ENCODE measurements at regions not wholly inside any gene's neighbourhood (a gene's known extent, or its start where the extent isn't known, plus 50 kb on each side); places are given as distances from the start of the nearest gene placed in this dataset.
A peak's percentile ranks its signal among the peaks of the same experiment; 100 is the strongest.
"Not testable (repeated sequence)": the region's sequence is repeated elsewhere in the genome, so short reads cannot be mapped to it uniquely, and the experiment has no call there.

DNA sequence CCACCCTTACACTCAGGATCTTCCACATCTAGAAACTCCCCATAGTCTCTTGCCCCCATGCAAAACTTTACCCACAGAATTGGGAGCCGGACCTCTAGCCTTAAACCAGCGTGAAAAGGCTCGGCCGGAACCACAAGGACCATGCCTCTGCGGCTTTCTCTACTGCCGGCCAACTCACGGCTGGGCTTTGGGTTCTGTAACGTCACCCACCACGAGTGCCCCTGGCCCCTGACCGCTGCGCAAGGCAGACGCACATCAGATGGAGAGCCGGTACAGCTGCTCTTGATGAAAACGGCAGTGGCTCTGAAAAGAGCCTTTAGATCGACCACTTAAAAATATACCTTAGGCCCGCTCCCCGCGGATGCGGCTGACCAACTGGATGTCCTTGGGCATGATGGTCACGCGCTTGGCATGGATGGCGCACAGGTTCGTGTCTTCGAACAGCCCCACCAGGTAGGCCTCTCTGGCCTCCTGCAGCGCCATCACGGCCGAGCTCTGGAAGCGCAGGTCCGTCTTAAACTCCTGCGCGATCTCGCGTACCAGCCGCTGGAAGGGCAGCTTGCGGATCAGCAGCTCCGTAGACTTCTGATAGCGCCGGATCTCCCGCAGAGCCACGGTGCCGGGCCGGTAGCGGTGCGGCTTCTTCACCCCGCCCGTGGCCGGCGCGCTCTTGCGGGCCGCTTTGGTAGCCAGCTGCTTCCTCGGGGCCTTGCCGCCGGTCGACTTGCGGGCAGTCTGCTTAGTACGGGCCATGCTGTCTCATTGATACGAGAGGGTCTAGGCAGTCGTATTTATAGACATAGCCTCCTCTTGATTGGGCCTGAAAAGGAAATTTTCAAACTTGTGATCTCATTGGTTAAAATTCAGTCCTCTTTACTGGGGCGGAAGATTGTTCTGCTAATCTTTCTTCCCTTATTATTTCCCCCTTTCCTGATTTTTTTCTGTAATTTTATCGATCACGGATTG is 66.3 kb downstream of the FAM72C start:
- peak in 1 of 3 experiments; percentile 11 for DNase-seq (ENCODE audit: low read depth in 3 of 3)

- not testable (repeated sequence) for DNase-seq (ENCODE audit: low read depth in 3 of 3)
Measured at GRCh38 chr1:143904622-143904979, 67.2 kb downstream of the FAM72C start.

DNA sequence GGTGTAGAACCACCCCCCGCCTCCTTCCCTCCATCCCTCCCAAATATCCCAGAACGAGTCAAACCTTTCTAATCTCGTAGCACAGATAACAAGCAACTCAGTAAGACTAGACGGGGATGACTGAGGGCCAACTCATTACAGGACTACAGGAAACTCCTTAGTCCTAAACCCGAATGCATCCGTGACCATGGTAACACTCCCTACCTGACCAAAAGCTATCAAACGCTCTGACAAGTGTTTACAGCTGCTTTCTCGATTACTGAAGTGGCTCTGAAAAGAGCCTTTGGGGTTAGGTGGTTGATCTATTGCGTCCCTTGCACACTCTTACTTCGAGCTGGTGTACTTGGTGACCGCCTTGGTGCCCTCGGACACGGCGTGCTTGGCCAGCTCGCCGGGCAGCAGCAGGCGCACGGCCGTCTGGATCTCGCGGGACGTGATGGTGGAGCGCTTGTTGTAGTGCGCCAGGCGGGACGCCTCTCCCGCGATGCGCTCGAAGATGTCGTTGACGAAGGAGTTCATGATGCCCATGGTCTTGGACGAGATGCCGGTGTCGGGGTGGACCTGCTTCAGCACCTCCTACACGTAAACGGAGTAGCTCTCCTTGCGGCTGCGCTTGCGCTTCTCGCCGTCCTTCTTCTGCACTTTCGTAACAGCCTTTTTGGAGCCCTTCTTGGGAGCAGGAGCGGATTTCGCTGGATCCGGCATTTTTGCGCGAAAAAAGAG is 67.7 kb downstream of the FAM72C start:
- DNase-seq (ENCODE audit: low read depth in 3 of 3): not testable (repeated sequence)

DNA sequence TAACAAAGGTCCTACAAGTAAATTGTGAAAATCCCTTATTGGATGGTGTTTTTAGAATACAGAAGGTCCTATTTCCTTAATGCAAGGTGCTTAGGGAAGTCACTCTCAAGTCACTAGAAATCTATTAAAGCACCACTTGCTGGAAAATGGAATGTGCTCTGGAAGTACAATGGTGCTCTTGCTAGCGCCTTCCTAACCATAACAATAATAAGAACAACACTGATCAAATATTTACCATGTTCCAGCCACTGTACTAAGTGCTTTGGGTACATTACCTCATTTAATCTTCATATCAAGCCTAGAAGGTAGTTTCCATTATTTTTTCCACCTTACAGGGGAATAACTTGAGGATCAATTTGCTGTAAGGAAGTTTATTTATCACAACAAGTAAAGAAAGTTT is 75.4 kb downstream of the FAM72C start:
- not testable (repeated sequence) for DNase-seq (ENCODE audit: low read depth in 3 of 3)

DNA sequence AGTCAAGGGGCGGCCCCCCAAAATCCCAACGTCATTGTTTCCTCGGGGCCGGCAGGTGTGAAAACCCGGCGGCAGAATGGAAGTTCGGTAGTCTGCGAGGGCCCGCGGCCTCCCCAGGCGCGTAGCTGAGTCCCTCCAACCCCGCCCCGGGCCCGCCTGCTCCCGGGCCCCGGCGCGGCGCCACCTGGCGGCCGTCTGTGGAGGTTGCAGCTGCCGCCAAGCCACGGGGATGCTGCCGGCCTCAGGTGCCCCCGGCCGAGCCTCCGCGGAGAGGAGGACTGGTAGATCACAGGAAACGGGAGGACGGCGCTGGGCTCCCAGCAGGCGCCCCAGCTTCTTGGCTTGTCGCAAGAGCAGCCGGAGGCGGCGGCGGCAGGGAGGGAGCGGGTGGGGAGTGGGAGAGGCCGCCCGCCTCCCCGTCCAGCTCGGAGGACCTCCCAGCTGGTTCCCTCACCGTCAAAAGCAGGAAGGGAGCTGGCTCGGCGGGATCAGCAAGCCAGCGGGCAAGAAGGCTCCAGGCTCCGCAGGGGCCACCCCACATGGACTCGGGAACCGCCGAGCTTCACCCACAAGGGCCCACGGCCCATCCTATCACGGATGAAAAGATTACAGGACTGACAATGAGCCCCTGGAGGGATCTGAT is 86.7 kb downstream of the FAM72C start:
- peak; percentile 36 to 60 (median 52) for DNase-seq (ENCODE audit: low read depth in 3 of 3)

- DNase-seq (ENCODE audit: low read depth in 3 of 3): peak in 2 of 3 experiments; percentile 9 to 39
Measured at GRCh38 chr1:143884532-143884931, 87.3 kb downstream of the FAM72C start.

- DNase-seq (ENCODE audit: low read depth in 3 of 3): not testable (repeated sequence)
Measured at GRCh38 chr1:143879757-143880536, 91.8 kb downstream of the FAM72C start.

GRCh38 chr1:143875947-143876346 is 95.8 kb downstream of the FAM72C start:
- DNase-seq (ENCODE audit: low read depth in 3 of 3): not testable (repeated sequence)

GRCh38 chr1:143874625-143875024 is 97.2 kb downstream of the FAM72C start:
- not testable (repeated sequence) for DNase-seq (ENCODE audit: low read depth in 3 of 3)

- DNase-seq (ENCODE audit: low read depth in 3 of 3): not testable (repeated sequence)
Measured at GRCh38 chr1:143873650-143874049, 98.1 kb downstream of the FAM72C start.

DNA sequence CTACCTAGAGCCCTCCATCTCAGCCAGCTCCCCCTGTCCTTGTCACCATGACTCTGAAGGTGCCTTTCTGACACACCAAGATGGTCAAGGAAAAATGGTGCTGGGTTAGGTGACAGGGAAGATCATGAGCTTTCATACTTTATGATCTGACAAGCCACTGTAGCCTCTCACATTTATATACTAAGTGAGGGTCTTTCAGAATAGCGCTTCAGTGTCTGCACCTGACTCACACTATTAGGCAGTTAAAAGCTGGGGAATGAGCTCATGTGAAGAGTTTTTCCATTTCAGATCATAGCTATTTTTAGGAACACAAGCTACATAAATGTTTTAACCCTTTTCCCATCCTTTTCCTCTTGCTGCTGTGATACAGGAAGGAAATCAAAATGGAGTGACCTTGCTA is 101.4 kb downstream of the FAM72C start:
- DNase-seq (ENCODE audit: low read depth in 3 of 3): not testable (repeated sequence)

DNA sequence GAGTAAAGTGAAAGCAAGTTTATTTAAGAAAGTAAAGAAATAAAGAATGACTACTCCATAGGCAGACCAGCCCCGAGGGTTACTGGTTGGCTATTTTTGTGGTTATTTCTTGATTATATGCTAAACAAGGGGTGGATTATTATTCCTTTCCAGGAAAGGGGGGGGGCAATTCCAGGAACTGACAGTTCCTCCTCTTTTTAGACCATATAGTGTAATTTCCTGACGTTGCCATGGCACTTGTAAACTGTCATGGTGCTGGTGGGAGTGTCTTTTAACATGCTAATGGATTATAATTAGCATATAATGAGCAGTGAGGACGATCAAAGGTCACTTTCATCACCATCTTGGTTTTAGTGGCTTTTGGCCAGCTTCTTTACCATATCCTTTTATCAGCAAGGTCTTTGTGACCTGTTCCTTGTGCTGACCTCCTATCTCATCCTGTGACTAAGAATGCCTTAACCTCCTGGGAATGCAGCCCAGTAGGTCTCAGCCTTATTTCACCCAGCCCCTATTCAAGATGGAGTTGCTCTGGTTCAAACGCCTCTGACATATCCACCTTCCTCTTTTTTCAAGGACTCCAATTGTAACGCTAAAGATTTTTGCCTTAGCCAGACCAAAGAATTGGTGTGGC is 104.1 kb downstream of the FAM72C start:
- not testable (repeated sequence) for DNase-seq (ENCODE audit: low read depth in 3 of 3)

DNA sequence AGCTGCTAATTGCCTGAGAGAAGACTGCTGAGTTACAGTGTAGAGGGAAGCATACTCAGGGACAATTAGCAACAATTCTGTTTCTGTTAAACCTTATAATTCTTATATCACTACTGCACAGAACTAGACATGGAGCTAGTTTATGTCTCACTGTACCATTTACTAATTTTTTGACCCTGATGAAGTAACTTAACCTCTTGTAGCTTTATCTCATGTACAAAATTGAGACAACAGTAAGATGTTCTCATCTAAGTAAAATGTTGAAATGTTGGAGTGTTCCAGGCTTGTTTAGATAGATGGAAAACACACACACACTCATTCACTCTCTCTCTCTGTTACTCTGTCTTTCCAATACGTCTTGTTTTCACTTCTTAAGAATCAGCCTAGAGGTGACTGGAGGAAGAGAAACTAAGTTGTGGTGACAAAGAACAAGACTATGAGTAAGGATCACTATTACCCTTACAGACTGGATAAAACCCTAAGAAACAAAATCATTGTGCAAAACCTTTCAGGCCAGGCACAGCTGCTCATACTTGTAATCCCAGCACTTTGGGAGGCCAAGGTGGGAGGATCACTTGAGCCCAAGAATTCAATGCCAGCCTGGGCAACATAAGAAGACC is 107.8 kb downstream of the FAM72C start:
- not testable (repeated sequence) for DNase-seq (ENCODE audit: low read depth in 3 of 3)

GRCh38 chr1:143862722-143863121 is 109.1 kb downstream of the FAM72C start:
- not testable (repeated sequence) for DNase-seq (ENCODE audit: low read depth in 3 of 3)

DNA sequence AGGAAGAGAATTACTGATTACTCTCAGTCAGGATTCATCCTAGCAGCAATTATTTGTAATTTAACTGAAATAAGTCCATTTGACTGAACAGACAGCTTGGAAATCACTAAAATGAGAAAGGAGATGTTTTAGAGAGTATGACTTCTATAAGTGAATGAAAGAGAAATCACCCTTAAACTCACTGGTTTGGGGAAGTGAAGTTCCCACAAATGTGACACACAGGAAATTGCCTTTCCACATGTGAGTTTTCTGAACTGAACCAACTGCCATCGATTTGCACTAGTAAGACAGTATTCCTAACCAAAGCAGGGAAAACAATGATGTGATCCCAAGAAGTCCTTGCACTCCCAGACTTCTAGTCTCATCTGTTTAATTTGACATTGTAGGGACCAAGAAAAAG is 110.5 kb downstream of the FAM72C start:
- not testable (repeated sequence) for DNase-seq (ENCODE audit: low read depth in 3 of 3)

GRCh38 chr1:143855867-143856266 is 115.9 kb downstream of the FAM72C start:
- DNase-seq (ENCODE audit: low read depth in 3 of 3): not testable (repeated sequence)

DNA sequence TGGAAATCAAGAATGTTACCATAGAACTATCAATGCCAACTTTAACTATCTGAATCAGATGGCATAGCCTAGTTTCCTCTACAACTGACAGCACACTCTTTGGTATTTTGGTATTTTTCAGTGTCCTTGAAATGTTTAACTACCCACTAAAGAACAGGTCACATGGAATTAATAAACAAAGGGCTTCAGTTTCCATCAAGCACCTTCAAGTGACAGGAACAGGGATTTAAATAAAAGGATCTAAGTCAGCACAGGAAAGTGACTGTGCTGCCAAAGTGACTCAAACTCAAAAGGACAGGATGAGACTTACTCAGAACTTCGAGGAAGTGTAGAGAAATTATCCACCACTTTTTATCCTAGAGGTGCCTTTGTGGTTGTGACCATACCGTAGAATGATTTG is 117.7 kb downstream of the FAM72C start:
- not testable (repeated sequence) for DNase-seq (ENCODE audit: low read depth in 3 of 3)

DNA sequence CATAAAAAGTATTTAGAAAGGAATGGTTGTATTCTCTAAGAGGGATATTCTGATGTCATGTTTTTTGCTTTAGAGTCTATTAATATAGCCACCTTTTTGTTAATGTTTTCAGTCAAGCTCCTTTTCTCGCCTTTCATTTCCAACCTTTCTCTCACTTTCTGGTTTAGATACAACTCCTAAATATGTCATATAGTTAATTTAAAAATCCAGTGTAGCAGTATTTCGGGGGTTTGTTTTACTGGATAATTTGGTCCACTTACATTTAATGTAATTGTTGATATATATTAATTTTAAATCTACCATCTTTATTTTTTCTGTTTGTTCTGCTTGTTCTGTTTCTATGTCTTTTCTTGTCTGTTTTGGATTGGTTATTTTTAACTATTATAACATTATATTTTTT is 121.1 kb downstream of the FAM72C start:
- DNase-seq (ENCODE audit: low read depth in 3 of 3): not testable (repeated sequence)

GRCh38 chr1:143848859-143849258 is 122.9 kb downstream of the FAM72C start:
- DNase-seq (ENCODE audit: low read depth in 3 of 3): not testable (repeated sequence)

GRCh38 chr1:143845193-143845592 is 126.6 kb downstream of the FAM72C start:
- DNase-seq (ENCODE audit: low read depth in 3 of 3): not testable (repeated sequence)
